Heart right ventricle (tissue), 16 donors: ENCODE measurements at regions not wholly inside any gene's neighbourhood (a gene's known extent, or its start where the extent isn't known, plus 50 kb on each side); places are given as distances from the start of the nearest gene placed in this dataset.
A peak's percentile ranks its signal among the peaks of the same experiment; 100 is the strongest.

Experiments used
- ATAC-seq, 8 donors: fragments of 200-7000 bp; cut with Tn5 transposase; one replicate each; pipeline ENCODE4 v1.9.1; 2020; ENCODE audit warnings: mild to moderate bottlenecking in 8 of 8, moderate library complexity in 8 of 8, moderate number of reproducible peaks in 1 of 8
- DNase-seq, 2 donors: peaks; one replicate each; pipeline ENCODE4 v3.0.0-alpha.2; 2020
- H3K27ac ChIP-seq, 10 donors: fragments of 200-600 bp; sonication (generic) in 2 of 10; one replicate each; pipeline versions ENCODE4 v1.5.0 to v1.8.0; 2020 to 2022; ENCODE audit warnings: mild to moderate bottlenecking in 3 of 10
- H3K27me3 ChIP-seq, 7 donors: fragments of 200-600 bp; one replicate each; pipeline ENCODE4 v1.8.0; 2021 to 2022; ENCODE audit warnings: mild to moderate bottlenecking in 2 of 7
- H3K36me3 ChIP-seq, 9 donors: fragments of 200-600 bp; sonication (generic) in 1 of 9; one replicate each; pipeline versions ENCODE4 v1.5.0 to v1.8.0; 2020 to 2022; ENCODE audit warnings: mild to moderate bottlenecking in 2 of 9
- H3K4me1 ChIP-seq, 9 donors: fragments of 200-600 bp; sonication (generic) in 1 of 9; one replicate each; pipeline versions ENCODE4 v1.5.0 to v1.8.0; 2020 to 2022; ENCODE audit warnings: mild to moderate bottlenecking in 4 of 9
- H3K4me3 ChIP-seq, 10 donors: fragments of 200-600 bp; sonication (generic) in 2 of 10; one replicate each; pipeline versions ENCODE4 v1.5.0 to v1.8.0; 2020 to 2022; ENCODE audit warnings: mild to moderate bottlenecking in 7 of 10, moderate library complexity in 2 of 10
- H3K9me3 ChIP-seq, 11 donors: fragments of 200-600 bp in 10 of 11; sonication (generic) in 2 of 11; one replicate each; pipeline versions ENCODE4 v1.5.0 to v1.8.0; 2013 to 2022; ENCODE audit warnings: mild to moderate bottlenecking in 2 of 11, control low read depth in 1 of 11, moderate library complexity in 1 of 11
- CTCF ChIP-seq, 9 donors: fragments of 200-600 bp; sonication (generic) in 2 of 9; IDR thresholded peaks; one replicate each; pipeline versions ENCODE4 v1.5.0 to v1.8.0; 2021 to 2022; ENCODE audit warnings: antibody characterized with exemption in 9 of 9, mild to moderate bottlenecking in 5 of 9, moderate library complexity in 1 of 9
- WGBS, 2 donors: extraction: QIAGEN DNeasy Blood & Tissue Kit; methylation state at CpG; one replicate each; pipeline ENCODE4 v1.1.7; 2013; ENCODE audit warnings: inconsistent platforms in 1 of 2; 5-methylcytosine and 5-hydroxymethylcytosine counted together
- intact Hi-C, 10 donors: fragments of 100-400 bp; cut with DNase I; formaldehyde crosslinking; loops; one replicate each; pipeline versions ENCODE4 v1.11.1 to v1.14.2; 2022
- donor health status: Arrhythmogenic right ventricular cardiomyopathy.
- donor health status: ischemic (EF 13 %, LVEDD 7.1; RV severe dilation, severe dysfunction).
- donor health status: healthy with polysubstance abuse.
- donor health status: DM: no; HTN: yes; CAD: no.
- donor health status: DM: no; HTN: no; CAD: no.
- donor health status: ischemic (EF 25% LVEDD 6.9; RV normal size, moderate dysfunction).
- donor health status: ischemic (EF 25% LVEDD 5.7; RV mildly dilated, moderate dysfunction).
- donor health status: healthy.
- donor health status: DM: yes; HTN: yes; CAD: no.
- donor health status: Ischemic cardiomyopathy.
- donor health status: ischemic (EF 35%, LVEDD 5.7; RV mildly dilated, moderate dysfunction).
- donor health status: nonischemic (EF 11% LVEDD 7.7; RV severe dilation, severe dysfunction).
- donor health status: DM: yes; HTN: yes; CAD: no.
- donor health status: PGD.
- donor health status: ischemic (EF 29% LVEDD 5.4; RV normal size, mild dysfunction).
- donor health status: nonischemic (EF 23%, LVEDD 6.1; RV moderate dilation, normal function).

GRCh38 chr15:92291900-92292299 is 101.8 kb upstream of the ST8SIA2 start:
- Histone ChIP-seq H3K36me3 (no peaks in the 10 kb centered on the region), H3K4me1 (peaks cover 0 to 18% (median 0%) of the 10 kb centered on the region in 9 donors), H3K4me3 (no peak overlapping the region), H3K27me3 (peaks cover 0 to 6% (median 0%) of the 10 kb centered on the region in 7 donors), H3K9me3 (no peaks in the 10 kb centered on the region), H3K27ac (no peak overlapping the region)
- 51 to 62% methylated on average over 4 of the region's 4 CpGs for WGBS, 2 donors
- ATAC-seq (no peak), DNase-seq (no peak)
- intact Hi-C loops, result loop anchor here in 1 of 10 donors (5.0 kb wide), 1 partner anchor 50 kb away; no protein-coding TSS in a partner anchor
- no peak for TF ChIP-seq CTCF (IDR thresholded peaks at IDR 0.05)

GRCh38 chr15:92294759-92295158 is 98.9 kb upstream of the ST8SIA2 start:
- intact Hi-C loops, result loop anchor here in 1 of 10 donors (5.0 kb wide), 1 partner anchor 48 kb away; no protein-coding TSS in a partner anchor
- no peak overlapping the region for H3K27ac ChIP-seq
- no peak for TF ChIP-seq CTCF (IDR thresholded peaks at IDR 0.05)
- DNase-seq, result no peak
- H3K27me3 ChIP-seq, result peaks cover 0 to 6% (median 0%) of the 10 kb centered on the region in 7 donors
- ATAC-seq, result no peak
- no peaks in the 10 kb centered on the region for H3K36me3 ChIP-seq
- peaks cover 0 to 18% (median 0%) of the 10 kb centered on the region in 9 donors for H3K4me1 ChIP-seq
- no peak overlapping the region for H3K4me3 ChIP-seq
- 63 to 69% methylated on average over 5 of the region's 5 CpGs for WGBS, 2 donors
- H3K9me3 ChIP-seq, result no peaks in the 10 kb centered on the region

DNA sequence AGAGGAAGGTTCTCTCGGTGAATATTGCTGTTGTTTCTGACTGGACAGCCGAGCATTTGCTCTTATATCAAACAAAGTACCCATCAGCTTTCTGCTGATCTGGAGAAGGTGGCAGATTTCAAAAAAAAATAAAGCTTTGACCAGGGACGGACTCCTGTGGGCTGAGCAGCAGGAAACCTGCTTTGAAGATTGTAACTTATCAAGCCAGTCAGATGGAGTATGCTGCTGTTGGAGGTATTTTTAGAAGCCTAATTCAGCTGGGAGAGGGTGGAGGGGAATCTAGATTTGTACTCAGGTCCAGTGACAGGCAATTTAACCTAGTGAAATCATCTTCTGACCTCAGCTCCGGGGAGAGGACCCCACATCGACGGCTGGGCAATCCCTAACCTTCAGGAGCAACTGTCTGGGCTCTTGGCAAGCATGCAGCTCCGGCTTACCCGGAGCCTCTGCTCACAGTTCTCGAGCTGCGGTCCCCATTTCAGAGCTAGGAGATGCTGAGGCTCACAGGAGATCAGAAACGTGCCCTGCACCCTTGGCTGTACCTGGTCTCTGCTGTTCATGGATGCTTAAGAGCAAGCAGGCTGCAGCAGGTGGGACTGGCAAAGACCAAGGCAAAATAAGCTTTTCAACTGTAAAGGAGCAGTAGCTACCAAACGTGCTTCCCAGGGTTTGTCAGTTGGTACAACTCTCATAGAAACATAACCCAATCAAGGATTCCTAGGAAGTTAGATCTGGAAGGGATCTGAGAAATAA is 89.3 kb upstream of the ST8SIA2 start:
- peaks cover 0 to 10% (median 0%) of the 10 kb centered on the region in 9 donors for H3K4me1 ChIP-seq
- no peaks in the 10 kb centered on the region for H3K36me3 ChIP-seq
- peaks cover 0 to 7% (median 0%) of the 10 kb centered on the region in 11 donors for H3K9me3 ChIP-seq
- peaks cover 0 to 11% (median 5%) of the 10 kb centered on the region in 7 donors for H3K27me3 ChIP-seq
- DNase-seq, result no peak
- peak overlapping the region in 1 of 10 donors; percentile 9 for H3K4me3 ChIP-seq
- WGBS, 2 donors, result 28 to 31% methylated on average over 12 of the region's 12 CpGs
- no peak for TF ChIP-seq CTCF (IDR thresholded peaks at IDR 0.05)
- peak in 1 of 8 donors; percentile 61 for ATAC-seq
- no peak overlapping the region for H3K27ac ChIP-seq
- intact Hi-C loops, result no loop called here

DNA sequence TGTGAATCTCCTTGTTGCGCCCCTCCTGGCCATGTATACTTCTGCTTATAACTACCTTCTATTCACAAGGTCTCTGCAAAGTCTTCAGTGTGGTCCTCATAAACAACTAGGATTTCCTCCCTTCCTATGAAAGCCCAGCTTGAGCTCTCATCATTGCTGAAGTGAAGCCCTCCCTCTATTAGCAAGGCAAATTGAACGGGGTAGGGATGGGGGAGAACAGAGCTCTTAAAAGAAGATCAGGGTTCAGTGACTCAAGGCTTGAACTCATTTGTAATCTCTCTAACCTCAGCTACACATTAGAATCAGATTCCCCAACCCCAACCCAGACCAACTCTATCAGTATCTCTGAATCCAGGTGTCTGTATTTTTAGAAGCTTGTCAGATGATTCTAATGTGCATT is 88.3 kb upstream of the ST8SIA2 start:
- DNase-seq (no peak), ATAC-seq (no peak)
- Histone ChIP-seq H3K27me3 (peaks cover 0 to 11% (median 5%) of the 10 kb centered on the region in 7 donors), H3K4me1 (peaks cover 0 to 10% (median 0%) of the 10 kb centered on the region in 9 donors), H3K4me3 (no peak overlapping the region), H3K9me3 (peaks cover 0 to 7% (median 0%) of the 10 kb centered on the region in 11 donors), H3K36me3 (no peaks in the 10 kb centered on the region), H3K27ac (no peak overlapping the region)
- TF ChIP-seq CTCF (IDR thresholded peaks at IDR 0.05), result no peak
- intact Hi-C loops, result no loop called here
- 63 to 68% methylated on average over 2 of the region's 2 CpGs for WGBS, 2 donors
